ENCODE measurements at regions not wholly inside any gene's neighbourhood (a gene's known extent, or its start where the extent isn't known, plus 50 kb on each side); places are given as distances from the start of the nearest gene placed in this dataset.

GRCh38 chr10:83310688-83311087 is 828.6 kb upstream of the GHITM start:
- TF ChIP-seq CTCF (conservative IDR thresholded peaks at IDR 0.05; ENCODE audit: low read length) (no peak), EZH2phosphoT487 (IDR thresholded peaks at IDR 0.05; ENCODE audit: borderline replicate concordance) (no peak)

Data from Loucy (cell line).